HCT116 (cell line): ENCODE measurements at regions not wholly inside any gene's neighbourhood (a gene's known extent, or its start where the extent isn't known, plus 50 kb on each side); places are given as distances from the start of the nearest gene placed in this dataset.

Experiments used
- ATAC-seq: fragments of 200-7000 bp; cut with Tn5 transposase; 2 replicates; pipeline ENCODE4 v1.9.1; 2020; ENCODE audit warnings: mild to moderate bottlenecking, moderate library complexity
- BruUV-seq: library from RNA; stranded (reverse); fragments of 400-500 nt; replicated peaks from 2 replicates; lab custom pipeline; 2021; lab: Mats Ljungman, UMichigan
- CTCF ChIA-PET: fragments of 300-600 bp; sonication (Branson Sonifier 250); formaldehyde crosslinking; loops from one replicate; lab custom pipeline; 2021; ENCODE audit warnings: antibody characterized with exemption; lab: Charles Lee
- POLR2A ChIA-PET: fragments of 300-600, 350-600 bp; sonication (Branson Sonifier 250); formaldehyde crosslinking; loops from one replicate; lab custom pipeline; 2021; ENCODE audit warnings: antibody characterized with exemption; lab: Charles Lee
- RAD21 ChIA-PET, 2 experiments: fragments of 300-600 bp; sonication (Branson Sonifier 250); formaldehyde crosslinking; loops; one replicate each; lab custom pipeline; 2023; ENCODE audit warnings: low total read pairs in 2 of 2; ENCODE audit not compliant: uncharacterized antibody in 2 of 2, unreplicated experiment in 2 of 2, low non-redundant PET in 1 of 2; lab: Charles Lee
- DNase-seq: peaks from one replicate; pipeline ENCODE4 v3.0.0-alpha.2; 2010; ENCODE audit warnings: low read depth, low spot score
- H2AFZ ChIP-seq: fragments of 200-600 bp; shearing (Covaris generic), sonication (generic); 2 replicates; pipeline ENCODE4 v1.6.1; 2017; ENCODE audit warnings: low read depth, mixed run types, mixed read lengths, antibody characterized with exemption, low read length; ENCODE audit not compliant: poor library complexity, severe bottlenecking
- H3K27ac ChIP-seq: 2 replicates; pipeline ENCODE4 v1.5.1; 2012; ENCODE audit warnings: low read depth, low read length
- H3K27me3 ChIP-seq: fragments of 200-600 bp; sonication (generic); 2 replicates; pipeline ENCODE4 v1.6.1; 2016; ENCODE audit warnings: mixed run types, low read length, mixed read lengths; ENCODE audit not compliant: insufficient read depth
- H3K36me3 ChIP-seq, 2 experiments: fragments of 200-500 bp in 1 of 2; fragments of 200-600 bp in 1 of 2; sonication (Bioruptor generic) in 1 of 2; sonication (generic) in 1 of 2; 2 replicates each; pipeline versions ENCODE4 v1.5.1 to v1.6.1; 2014 to 2016; ENCODE audit warnings: low read length in 2 of 2, inconsistent platforms in 1 of 2, mixed read lengths in 1 of 2, mixed run types in 1 of 2; ENCODE audit not compliant: insufficient read depth in 2 of 2, control insufficient read depth in 1 of 2
- H3K4me1 ChIP-seq, 2 experiments: fragments of 200-600 bp in 1 of 2; sonication (generic) in 1 of 2; 2 replicates each; pipeline versions ENCODE4 v1.5.1 to v1.6.1; 2012 to 2017; ENCODE audit warnings: low read length in 2 of 2, inconsistent platforms in 1 of 2, mild to moderate bottlenecking in 1 of 2, mixed read lengths in 1 of 2, mixed run types in 1 of 2, moderate library complexity in 1 of 2; ENCODE audit not compliant: insufficient read depth in 2 of 2, control insufficient read depth in 1 of 2
- H3K4me2 ChIP-seq: fragments of 200-600 bp; sonication (generic); 2 replicates; pipeline ENCODE4 v1.6.1; 2017; ENCODE audit warnings: mixed run types, low read length, mixed read lengths
- H3K4me3 ChIP-seq, 2 experiments: fragments of 200-600 bp in 1 of 2; sonication (generic) in 1 of 2; replicated peaks in 1 of 2; 2 replicates each; pipeline ENCODE4 v1.5.1; 2011 to 2016; ENCODE audit warnings: low read length in 2 of 2, control low read depth in 1 of 2, low read depth in 1 of 2, mild to moderate bottlenecking in 1 of 2, mixed read lengths in 1 of 2, mixed run types in 1 of 2
- H3K79me2 ChIP-seq: fragments of 200-600 bp; sonication (generic); 2 replicates; pipeline ENCODE4 v1.6.1; 2017; ENCODE audit warnings: mild to moderate bottlenecking, mixed run types, low read length, moderate library complexity, mixed read lengths; ENCODE audit not compliant: insufficient read depth
- H3K9ac ChIP-seq: fragments of 200-600 bp; sonication (generic); 2 replicates; pipeline ENCODE4 v1.6.1; 2016; ENCODE audit warnings: low read length, mixed read lengths
- H3K9me2 ChIP-seq: fragments of 200-600 bp; sonication (generic), shearing (Covaris generic); 2 replicates; pipeline ENCODE4 v1.6.1; 2017; ENCODE audit warnings: mixed run types, mild to moderate bottlenecking, moderate library complexity; ENCODE audit not compliant: insufficient read depth
- H3K9me3 ChIP-seq, 2 experiments: fragments of 200-500 bp in 1 of 2; fragments of 200-600 bp in 1 of 2; sonication (Bioruptor generic) in 1 of 2; sonication (generic) in 1 of 2; 2 replicates each; pipeline ENCODE4 v1.6.1; 2014 to 2017; ENCODE audit warnings: low read length in 2 of 2, mixed read lengths in 2 of 2, inconsistent platforms in 1 of 2, low read depth in 1 of 2, mild to moderate bottlenecking in 1 of 2, mixed run types in 1 of 2, moderate library complexity in 1 of 2; ENCODE audit not compliant: control insufficient read depth in 1 of 2, insufficient read depth in 1 of 2
- H4K20me1 ChIP-seq: fragments of 200-600 bp; sonication (generic), shearing (Covaris generic); 2 replicates; pipeline ENCODE4 v1.6.1; 2017; ENCODE audit warnings: mixed run types, mild to moderate bottlenecking, moderate library complexity; ENCODE audit not compliant: insufficient read depth
- ATF3 ChIP-seq: IDR thresholded peaks from 2 replicates; pipeline ENCODE4 v1.6.1; 2012
- CBX3 ChIP-seq: IDR thresholded peaks from 2 replicates; pipeline ENCODE4 v1.6.1; 2012; ENCODE audit warnings: low read depth
- CEBPB ChIP-seq: IDR thresholded peaks from 2 replicates; pipeline ENCODE4 v1.6.1; 2012; ENCODE audit warnings: low read depth
- EGR1 ChIP-seq: IDR thresholded peaks from 2 replicates; pipeline ENCODE4 v1.6.1; 2012; ENCODE audit warnings: low read depth
- ELF1 ChIP-seq: IDR thresholded peaks from 2 replicates; pipeline ENCODE4 v1.6.1; 2012; ENCODE audit warnings: low read depth, borderline replicate concordance
- EZH2phosphoT487 ChIP-seq: fragments of 200-600 bp; IDR thresholded peaks from 2 replicates; pipeline ENCODE4 v1.6.1; 2018; ENCODE audit warnings: antibody characterized with exemption, borderline replicate concordance
- FOSL1 ChIP-seq: IDR thresholded peaks from 2 replicates; pipeline ENCODE4 v1.6.1; 2012; ENCODE audit warnings: low read depth
- MAX ChIP-seq: IDR thresholded peaks from 2 replicates; pipeline ENCODE4 v1.6.1; 2012
- POLR2A ChIP-seq: IDR thresholded peaks from 2 replicates; pipeline ENCODE4 v1.7.0; 2011; ENCODE audit warnings: borderline replicate concordance; ENCODE audit not compliant: insufficient read depth, insufficient read length; ENCODE audit errors: extremely low read depth
- RAD21 ChIP-seq: IDR thresholded peaks from 2 replicates; pipeline ENCODE4 v1.6.1; 2012; ENCODE audit warnings: low read depth, mild to moderate bottlenecking
- REST ChIP-seq: IDR thresholded peaks from 2 replicates; pipeline ENCODE4 v1.6.1; 2012; ENCODE audit warnings: low read depth
- SIN3A ChIP-seq: IDR thresholded peaks from 2 replicates; pipeline ENCODE4 v1.6.1; 2012; ENCODE audit warnings: low read depth
- SP1 ChIP-seq: IDR thresholded peaks from 2 replicates; pipeline ENCODE4 v1.6.1; 2012; ENCODE audit warnings: low read depth
- SRF ChIP-seq: IDR thresholded peaks from 2 replicates; pipeline ENCODE4 v1.6.1; 2012; ENCODE audit warnings: low read depth
- YY1 ChIP-seq: IDR thresholded peaks from 2 replicates; pipeline ENCODE4 v1.6.1; 2011; ENCODE audit warnings: low read length, low read depth, moderate library complexity, mild to moderate bottlenecking; ENCODE audit not compliant: insufficient replicate concordance; ENCODE audit errors: extremely low read depth
- ZBTB33 ChIP-seq: IDR thresholded peaks from 2 replicates; pipeline ENCODE4 v1.6.1; 2011; ENCODE audit warnings: mild to moderate bottlenecking, low read length, moderate library complexity; ENCODE audit not compliant: insufficient replicate concordance; ENCODE audit errors: extremely low read depth
- ZFX ChIP-seq: fragments of 450-650 bp; IDR thresholded peaks from 2 replicates; pipeline ENCODE4 v1.6.1; 2017
- intact Hi-C: fragments of 100-400 bp; cut with micrococcal nuclease; formaldehyde crosslinking; loops from 2 replicates; pipeline ENCODE4 v1.10.0; 2022

GRCh38 chr1:101107496-101108110 lies 82.0 kb upstream of the DPH5 start:
- Histone ChIP-seq H3K9me3 (no peaks in the 10 kb centered on the region), H3K27ac (no peak overlapping the region), H3K36me3 (no peaks in the 10 kb centered on the region), H3K4me3 (no peak overlapping the region), H3K4me1 (no peaks in the 10 kb centered on the region), H3K79me2 (no peaks in the 10 kb centered on the region), H3K9ac (no peak overlapping the region), H3K27me3 (no peaks in the 10 kb centered on the region), H4K20me1 (no peaks in the 10 kb centered on the region), H3K4me2 (no peak overlapping the region), H3K9me2 (no peaks in the 10 kb centered on the region), H2AFZ (no peak overlapping the region)
- intact Hi-C loops = no loop called here
- DNase-seq (no peak), ATAC-seq (no peak)
- CTCF ChIA-PET = no interaction called here
- RAD21 ChIA-PET = no interaction called here
- no TSS peak for BruUV-seq
- POLR2A ChIA-PET = no interaction called here
- TF ChIP-seq RAD21 (no peak), EGR1 (no peak), SP1 (no peak)

GRCh38 chr1:101105877-101106276 lies 80.3 kb upstream of the DPH5 start:
- H3K27me3 ChIP-seq = no peaks in the 10 kb centered on the region
- no peak for DNase-seq
- no peak overlapping the region for H3K4me3 ChIP-seq
- H3K79me2 ChIP-seq = no peaks in the 10 kb centered on the region
- H3K9me2 ChIP-seq = no peaks in the 10 kb centered on the region
- CTCF ChIA-PET = no interaction called here
- POLR2A ChIA-PET = no interaction called here
- H3K27ac ChIP-seq = no peak overlapping the region
- H3K9me3 ChIP-seq = no peaks in the 10 kb centered on the region
- no peak for ATAC-seq
- BruUV-seq = no TSS peak
- no peak overlapping the region for H2AFZ ChIP-seq
- RAD21 ChIA-PET = no interaction called here
- no peak overlapping the region for H3K4me2 ChIP-seq
- H3K9ac ChIP-seq = no peak overlapping the region
- intact Hi-C loops = no loop called here
- no peaks in the 10 kb centered on the region for H4K20me1 ChIP-seq
- H3K36me3 ChIP-seq = no peaks in the 10 kb centered on the region
- H3K4me1 ChIP-seq = no peaks in the 10 kb centered on the region
- TF ChIP-seq ZFX (no peak), REST (no peak), RAD21 (no peak), YY1 (no peak), EZH2phosphoT487 (no peak), CBX3 (no peak), MAX (no peak), FOSL1 (no peak), SIN3A (no peak), ZBTB33 (no peak), CEBPB (no peak), POLR2A (no peak), ATF3 (no peak), ELF1 (no peak), SRF (no peak)
